ENCODE measurements at regions not wholly inside any gene's neighbourhood (a gene's known extent, or its start where the extent isn't known, plus 50 kb on each side); places are given as distances from the start of the nearest gene placed in this dataset.

DNA sequence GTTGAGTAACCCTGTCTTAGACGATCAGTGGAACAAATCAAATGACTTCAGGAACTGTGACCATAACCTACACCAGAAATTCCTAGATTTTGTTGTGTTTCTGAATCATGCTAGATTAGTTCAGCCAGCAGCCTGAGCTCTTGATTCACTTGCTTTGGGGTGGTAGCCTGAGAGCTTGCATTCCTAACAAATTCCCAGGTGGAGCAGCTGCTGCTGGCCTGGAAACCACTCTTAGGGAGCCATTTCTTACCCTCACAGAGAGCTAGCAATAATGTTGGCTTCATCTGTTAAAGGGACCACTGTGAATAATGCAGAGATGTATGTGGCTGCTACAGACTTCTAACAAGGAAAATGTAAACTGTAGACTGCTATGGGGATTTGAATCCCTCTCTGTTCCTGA is 388.1 kb upstream of the PRR20A start:
- no peaks in the 10 kb centered on the region for H3K79me2 ChIP-seq (ENCODE audit: control insufficient read depth, insufficient read depth, low read length)
- no peaks in the 10 kb centered on the region for H3K27me3 ChIP-seq (ENCODE audit: control insufficient read depth in 2 of 2, insufficient read depth in 2 of 2, low read length in 2 of 2)
- peaks cover 4% of the 10 kb centered on the region for H3K4me1 ChIP-seq (ENCODE audit: control insufficient read depth, extremely low read depth, insufficient read depth, low read length)
- no peak overlapping the region for H3K4me3 ChIP-seq (replicated peaks in 1 of 3; ENCODE audit: insufficient read depth in 1 of 3, low read depth in 1 of 3, low read length in 3 of 3)
- dilution Hi-C loops (cut with MboI; ENCODE audit: extremely low pct_ligation_motif_present, low sequenced_read_pairs) (no loop called here), intact Hi-C loops (cut with micrococcal nuclease) (loop anchor here (10.0 kb wide), 1 partner anchor 188 kb away; no protein-coding TSS in a partner anchor)
- H3K9me1 ChIP-seq (replicated peaks; ENCODE audit: control insufficient read depth, extremely low read depth, insufficient read depth, low read length) = no peaks in the 10 kb centered on the region
- H3K27ac ChIP-seq (ENCODE audit: insufficient read depth, low read depth, low read length) = no peak overlapping the region
- ChIA-PET CTCF (interaction anchor here (1.1 to 1.5 kb wide), 2 partner anchors 15 to 872 kb away, joined by 4 to 5 read pairs; no protein-coding TSS in a partner anchor), POLR2A (no interaction called here)
- DNase-seq (ENCODE audit: low read depth, low spot score) (no peak), FAIRE-seq (no peak)
- no peak overlapping the region for H3K4me2 ChIP-seq (ENCODE audit: insufficient read depth, low read length)
- no peak overlapping the region for H3K9ac ChIP-seq (replicated peaks; ENCODE audit: extremely low read depth, insufficient read depth, low read length)
- H3K36me3 ChIP-seq (ENCODE audit: control insufficient read depth in 2 of 2, extremely low read depth in 1 of 2, insufficient read depth in 2 of 2, low read length in 2 of 2) = no peaks in the 10 kb centered on the region
- no TSS peak for BruUV-seq (replicated peaks)
- H4K20me1 ChIP-seq (replicated peaks; ENCODE audit: control insufficient read depth, extremely low read depth, insufficient read depth, low read length) = no peaks in the 10 kb centered on the region
- H3K9me3 ChIP-seq (replicated peaks; ENCODE audit: control insufficient read depth, insufficient read depth, low read length) = no peaks in the 10 kb centered on the region
- H2AFZ ChIP-seq (ENCODE audit: low read depth, low read length) = peak overlapping the region; percentile 62
- TF ChIP-seq CTCF (IDR thresholded peaks at IDR 0.05; ENCODE audit: extremely low read depth in 1 of 2, insufficient read depth in 1 of 2, low read depth in 1 of 2, low read length in 2 of 2) (no peak), POLR2A (IDR thresholded peaks at IDR 0.05; ENCODE audit: low read depth, low read length) (no peak), FOS (IDR thresholded peaks at IDR 0.05; ENCODE audit: borderline replicate concordance, insufficient read depth, low read length) (no peak), POLR2AphosphoS5 (IDR thresholded peaks at IDR 0.05; ENCODE audit: insufficient read depth, low read depth, low read length) (no peak), EZH2 (IDR thresholded peaks at IDR 0.05; ENCODE audit: borderline replicate concordance, low read depth, low read length, severe bottlenecking) (no peak), MYC (IDR thresholded peaks at IDR 0.05; ENCODE audit: low read depth, low read length) (no peak), GATA2 (IDR thresholded peaks at IDR 0.05; ENCODE audit: insufficient read depth, insufficient read length, low read depth, low read length) (no peak), JUN (IDR thresholded peaks at IDR 0.05; ENCODE audit: borderline replicate concordance, insufficient read depth, insufficient read length, low read depth) (no peak)
- TF ChIP-seq, protein P1, sequence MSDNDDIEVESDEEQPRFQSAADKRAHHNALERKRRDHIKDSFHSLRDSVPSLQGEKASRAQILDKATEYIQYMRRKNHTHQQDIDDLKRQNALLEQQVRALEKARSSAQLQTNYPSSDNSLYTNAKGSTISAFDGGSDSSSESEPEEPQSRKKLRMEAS (IDR thresholded peaks at IDR 0.05; ENCODE audit: insufficient read depth, insufficient read length) = no peak
